AG09319 (cell line): ENCODE measurements at regions not wholly inside any gene's neighbourhood (a gene's known extent, or its start where the extent isn't known, plus 50 kb on each side); places are given as distances from the start of the nearest gene placed in this dataset.

Source experiments
- DNase-seq: peaks from one replicate; pipeline ENCODE4 v3.0.0-alpha.2; 2010; ENCODE audit warnings: low read depth; ENCODE audit errors: extremely low read depth
- CTCF ChIP-seq: IDR thresholded peaks from 2 replicates; pipeline ENCODE4 v1.5.1; 2011; ENCODE audit warnings: low read depth, mild to moderate bottlenecking, inconsistent platforms, low read length, moderate library complexity

- no peak for DNase-seq
- TF ChIP-seq CTCF = no peak
Observed at GRCh38 chr14:38752750-38753149, 350.3 kb downstream of the SEC23A start.

GRCh38 chr14:38752341-38752740, 350.7 kb downstream of the SEC23A start:
- DNase-seq = no peak
- TF ChIP-seq CTCF = no peak

GRCh38 chr14:38751459-38751858, 351.6 kb downstream of the SEC23A start:
- no peak for TF ChIP-seq CTCF
- no peak for DNase-seq

GRCh38 chr14:38749936-38750335, 353.1 kb downstream of the SEC23A start:
- no peak for DNase-seq
- no peak for TF ChIP-seq CTCF

- DNase-seq = no peak
Observed at GRCh38 chr14:38745861-38746260, 357.2 kb downstream of the SEC23A start.

GRCh38 chr14:38743966-38744584, 359.0 kb downstream of the SEC23A start:
- no peak for TF ChIP-seq CTCF
- DNase-seq = no peak

More at GRCh38 chr14:38745861-38746260, 357.2 kb downstream of the SEC23A start:
- no peak for TF ChIP-seq CTCF

- no peak for TF ChIP-seq CTCF
- DNase-seq = no peak
Observed at GRCh38 chr14:38737686-38738407, 365.2 kb downstream of the SEC23A start.
